ENCODE measurements at regions not wholly inside any gene's neighbourhood (a gene's known extent, or its start where the extent isn't known, plus 50 kb on each side); places are given as distances from the start of the nearest gene placed in this dataset.

GRCh38 chr11:15551901-15552851 lies 437.5 kb downstream of the INSC start:
- no peaks in the 10 kb centered on the region for H3K79me2 ChIP-seq
- H2AFZ ChIP-seq, result no peak overlapping the region
- H3K4me3 ChIP-seq (ENCODE audit: low read depth, low read length), result no peak overlapping the region
- TF ChIP-seq CTCF (IDR thresholded peaks at IDR 0.05), result no peak
- no peaks in the 10 kb centered on the region for H3K9me3 ChIP-seq (ENCODE audit: control insufficient read depth, low read length)
- H3K27ac ChIP-seq, result no peak overlapping the region
- no peaks in the 10 kb centered on the region for H3K27me3 ChIP-seq (ENCODE audit: control insufficient read depth, insufficient read depth, low read length)
- no peaks in the 10 kb centered on the region for H3K36me3 ChIP-seq (ENCODE audit: control insufficient read depth, insufficient read depth, low read length)
- no peak overlapping the region for H3K9ac ChIP-seq
- no peaks in the 10 kb centered on the region for H3K4me1 ChIP-seq
- H3K4me2 ChIP-seq (ENCODE audit: low read length), result no peak overlapping the region

- Histone ChIP-seq H3K9ac (no peak overlapping the region), H3K27ac (no peak overlapping the region), H2AFZ (no peak overlapping the region), H3K4me2 (ENCODE audit: low read length) (no peak overlapping the region), H3K36me3 (ENCODE audit: control insufficient read depth, insufficient read depth, low read length) (no peaks in the 10 kb centered on the region), H3K4me1 (no peaks in the 10 kb centered on the region), H3K4me3 (ENCODE audit: low read depth, low read length) (no peak overlapping the region), H3K27me3 (ENCODE audit: control insufficient read depth, insufficient read depth, low read length) (no peaks in the 10 kb centered on the region), H3K9me3 (ENCODE audit: control insufficient read depth, low read length) (no peaks in the 10 kb centered on the region), H3K79me2 (no peaks in the 10 kb centered on the region)
- no peak for TF ChIP-seq CTCF (IDR thresholded peaks at IDR 0.05)
Measured at GRCh38 chr11:15555161-15555560, 440.4 kb downstream of the INSC start.

GRCh38 chr11:15557457-15558230 lies 442.9 kb downstream of the INSC start:
- Histone ChIP-seq H3K9ac (no peak overlapping the region), H3K36me3 (ENCODE audit: control insufficient read depth, insufficient read depth, low read length) (no peaks in the 10 kb centered on the region), H3K4me3 (ENCODE audit: low read depth, low read length) (no peak overlapping the region), H3K9me3 (ENCODE audit: control insufficient read depth, low read length) (no peaks in the 10 kb centered on the region), H2AFZ (no peak overlapping the region), H3K4me1 (no peaks in the 10 kb centered on the region), H3K27ac (no peak overlapping the region), H3K4me2 (ENCODE audit: low read length) (no peak overlapping the region), H3K27me3 (ENCODE audit: control insufficient read depth, insufficient read depth, low read length) (no peaks in the 10 kb centered on the region), H3K79me2 (no peaks in the 10 kb centered on the region)
- no peak for TF ChIP-seq CTCF (IDR thresholded peaks at IDR 0.05)

GRCh38 chr11:15558513-15559181 lies 443.9 kb downstream of the INSC start:
- Histone ChIP-seq H3K9me3 (ENCODE audit: control insufficient read depth, low read length) (no peaks in the 10 kb centered on the region), H3K27me3 (ENCODE audit: control insufficient read depth, insufficient read depth, low read length) (no peaks in the 10 kb centered on the region), H3K4me3 (ENCODE audit: low read depth, low read length) (no peak overlapping the region), H3K4me2 (ENCODE audit: low read length) (no peak overlapping the region), H3K79me2 (no peaks in the 10 kb centered on the region), H3K36me3 (ENCODE audit: control insufficient read depth, insufficient read depth, low read length) (no peaks in the 10 kb centered on the region), H3K9ac (no peak overlapping the region), H3K27ac (no peak overlapping the region), H2AFZ (no peak overlapping the region), H3K4me1 (no peaks in the 10 kb centered on the region)
- TF ChIP-seq CTCF (IDR thresholded peaks at IDR 0.05), result no peak
